Loucy (cell line): ENCODE measurements at regions not wholly inside any gene's neighbourhood (a gene's known extent, or its start where the extent isn't known, plus 50 kb on each side); places are given as distances from the start of the nearest gene placed in this dataset.

Experiments
- H2AFZ ChIP-seq: fragments of 200-600 bp; sonication (generic); 2 replicates; pipeline ENCODE4 v1.6.0; 2016; ENCODE audit warnings: antibody characterized with exemption, mild to moderate bottlenecking, low read length, moderate library complexity
- H3F3A ChIP-seq: fragments of 200-600 bp; 2 replicates; pipeline ENCODE4 v1.6.0; 2016; ENCODE audit warnings: antibody characterized with exemption, low read depth, mild to moderate bottlenecking
- H3K27me3 ChIP-seq: fragments of 200-600 bp; sonication (generic); 2 replicates; pipeline ENCODE4 v1.6.1; 2014; ENCODE audit warnings: low read length, mild to moderate bottlenecking; ENCODE audit not compliant: insufficient read depth, poor library complexity, severe bottlenecking
- H3K36me3 ChIP-seq: fragments of 200-600 bp; sonication (generic); 2 replicates; pipeline ENCODE4 v1.6.1; 2016; ENCODE audit warnings: low read length; ENCODE audit not compliant: insufficient read depth
- H3K4me1 ChIP-seq: fragments of 200-600 bp; sonication (generic); 2 replicates; pipeline ENCODE4 v1.5.1; 2014; ENCODE audit warnings: low read length, mild to moderate bottlenecking; ENCODE audit not compliant: insufficient read depth, poor library complexity, severe bottlenecking
- H3K4me2 ChIP-seq: fragments of 200-600 bp; sonication (generic); 2 replicates; pipeline ENCODE4 v1.6.0; 2014; ENCODE audit warnings: antibody characterized with exemption, low read length, low read depth, mild to moderate bottlenecking; ENCODE audit not compliant: poor library complexity, severe bottlenecking
- H3K4me3 ChIP-seq: fragments of 200-600 bp; sonication (generic); 2 replicates; pipeline ENCODE4 v1.5.1; 2014; ENCODE audit warnings: low read length, mild to moderate bottlenecking, mixed read lengths; ENCODE audit not compliant: poor library complexity, severe bottlenecking
- H3K79me2 ChIP-seq: fragments of 200-600 bp; sonication (generic); 2 replicates; pipeline ENCODE4 v1.6.1; 2014; ENCODE audit warnings: low read length; ENCODE audit not compliant: insufficient read depth
- H3K9ac ChIP-seq: fragments of 200-600 bp; sonication (generic); 2 replicates; pipeline ENCODE4 v1.6.0; 2014; ENCODE audit warnings: mild to moderate bottlenecking, low read depth, low read length, moderate library complexity; ENCODE audit not compliant: poor library complexity, severe bottlenecking
- H3K9me2 ChIP-seq: fragments of 200-600 bp; sonication (generic); replicated peaks from 2 replicates; pipeline ENCODE4 v1.6.1; 2016; ENCODE audit warnings: low read depth, low read length, mixed read lengths
- H3K9me3 ChIP-seq: fragments of 200-600 bp; sonication (generic); 2 replicates; pipeline ENCODE4 v1.6.1; 2014; ENCODE audit warnings: mild to moderate bottlenecking, antibody characterized with exemption, low read length, low read depth; ENCODE audit not compliant: insufficient read depth
- H4K20me1 ChIP-seq: fragments of 200-600 bp; sonication (generic); 2 replicates; pipeline ENCODE4 v1.6.0; 2014; ENCODE audit warnings: antibody characterized with exemption, low read length, mild to moderate bottlenecking; ENCODE audit not compliant: insufficient read depth, poor library complexity, severe bottlenecking
- EZH2phosphoT487 ChIP-seq: fragments of 200-600 bp; IDR thresholded peaks from 2 replicates; pipeline ENCODE4 v1.6.1; 2018; ENCODE audit warnings: antibody characterized with exemption, mild to moderate bottlenecking, moderate library complexity, borderline replicate concordance
- TF ChIP-seq, protein P1 (sequence below): fragments of 200-600 bp; sonication (generic); conservative IDR thresholded peaks from 2 replicates; pipeline ENCODE4 v1.5.1; 2014; ENCODE audit warnings: mild to moderate bottlenecking, antibody characterized with exemption, low read length

DNA sequence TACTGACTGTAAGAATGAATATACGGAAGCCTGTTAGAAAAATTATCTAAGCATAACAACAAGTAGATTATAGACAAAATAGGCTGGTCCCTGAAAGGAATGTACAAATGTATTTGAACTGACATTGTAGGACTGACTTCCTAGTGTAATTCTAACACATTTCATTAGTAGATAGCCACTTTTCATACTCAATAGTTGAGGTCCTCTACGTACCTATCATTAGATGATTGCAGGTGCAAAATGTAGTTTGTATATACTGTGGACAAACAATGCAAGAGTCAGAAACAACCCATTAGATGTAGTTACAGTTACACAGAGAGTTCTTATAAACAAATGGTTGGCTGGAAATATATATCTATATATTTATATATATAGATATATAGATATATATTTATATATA lies 402.3 kb upstream of the SLITRK6 start:
- H3K9ac ChIP-seq, result no peak overlapping the region
- H3K9me2 ChIP-seq, result no peaks in the 10 kb centered on the region
- no peaks in the 10 kb centered on the region for H3K9me3 ChIP-seq
- H3K36me3 ChIP-seq, result no peaks in the 10 kb centered on the region
- TF ChIP-seq, protein P1, sequence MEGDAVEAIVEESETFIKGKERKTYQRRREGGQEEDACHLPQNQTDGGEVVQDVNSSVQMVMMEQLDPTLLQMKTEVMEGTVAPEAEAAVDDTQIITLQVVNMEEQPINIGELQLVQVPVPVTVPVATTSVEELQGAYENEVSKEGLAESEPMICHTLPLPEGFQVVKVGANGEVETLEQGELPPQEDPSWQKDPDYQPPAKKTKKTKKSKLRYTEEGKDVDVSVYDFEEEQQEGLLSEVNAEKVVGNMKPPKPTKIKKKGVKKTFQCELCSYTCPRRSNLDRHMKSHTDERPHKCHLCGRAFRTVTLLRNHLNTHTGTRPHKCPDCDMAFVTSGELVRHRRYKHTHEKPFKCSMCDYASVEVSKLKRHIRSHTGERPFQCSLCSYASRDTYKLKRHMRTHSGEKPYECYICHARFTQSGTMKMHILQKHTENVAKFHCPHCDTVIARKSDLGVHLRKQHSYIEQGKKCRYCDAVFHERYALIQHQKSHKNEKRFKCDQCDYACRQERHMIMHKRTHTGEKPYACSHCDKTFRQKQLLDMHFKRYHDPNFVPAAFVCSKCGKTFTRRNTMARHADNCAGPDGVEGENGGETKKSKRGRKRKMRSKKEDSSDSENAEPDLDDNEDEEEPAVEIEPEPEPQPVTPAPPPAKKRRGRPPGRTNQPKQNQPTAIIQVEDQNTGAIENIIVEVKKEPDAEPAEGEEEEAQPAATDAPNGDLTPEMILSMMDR, result no peak
- TF ChIP-seq EZH2phosphoT487, result no peak
- no peak overlapping the region for H2AFZ ChIP-seq
- H3K4me3 ChIP-seq, result no peak overlapping the region
- H3K79me2 ChIP-seq, result no peaks in the 10 kb centered on the region
- no peaks in the 10 kb centered on the region for H3K27me3 ChIP-seq
- H3F3A ChIP-seq, result 0 out of 2 replicates have a peak, but pooled peaks cover 4% of the 10 kb centered on the region
- H3K4me1 ChIP-seq, result no peaks in the 10 kb centered on the region
- H4K20me1 ChIP-seq, result no peaks in the 10 kb centered on the region
- H3K4me2 ChIP-seq, result no peak overlapping the region

DNA sequence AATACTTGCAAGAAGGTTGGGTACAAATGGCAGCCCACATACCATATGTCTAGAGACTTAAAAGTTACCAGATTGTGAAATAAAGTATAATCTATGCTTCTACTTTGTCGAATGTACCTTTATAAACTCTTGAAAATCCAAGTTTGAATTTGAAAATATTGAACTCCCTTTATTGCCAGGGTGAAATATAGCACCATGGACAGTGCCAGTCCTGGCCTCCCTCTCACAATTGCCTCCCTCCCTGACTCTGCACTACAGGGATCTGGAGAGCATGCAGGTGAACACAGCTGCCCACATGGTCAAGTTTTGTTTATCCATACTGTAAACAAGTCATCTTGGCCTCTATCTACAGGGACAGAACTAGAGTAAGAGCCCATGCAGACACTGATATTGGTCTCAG lies 394.1 kb upstream of the SLITRK6 start:
- H4K20me1 ChIP-seq, result no peaks in the 10 kb centered on the region
- H3F3A ChIP-seq, result no peaks in the 10 kb centered on the region
- H3K27me3 ChIP-seq, result no peaks in the 10 kb centered on the region
- no peak overlapping the region for H3K4me3 ChIP-seq
- H3K36me3 ChIP-seq, result no peaks in the 10 kb centered on the region
- no peak overlapping the region for H2AFZ ChIP-seq
- no peaks in the 10 kb centered on the region for H3K9me2 ChIP-seq
- H3K4me2 ChIP-seq, result no peak overlapping the region
- TF ChIP-seq EZH2phosphoT487, result no peak
- H3K79me2 ChIP-seq, result no peaks in the 10 kb centered on the region
- H3K4me1 ChIP-seq, result no peaks in the 10 kb centered on the region
- no peaks in the 10 kb centered on the region for H3K9me3 ChIP-seq
- no peak overlapping the region for H3K9ac ChIP-seq

DNA sequence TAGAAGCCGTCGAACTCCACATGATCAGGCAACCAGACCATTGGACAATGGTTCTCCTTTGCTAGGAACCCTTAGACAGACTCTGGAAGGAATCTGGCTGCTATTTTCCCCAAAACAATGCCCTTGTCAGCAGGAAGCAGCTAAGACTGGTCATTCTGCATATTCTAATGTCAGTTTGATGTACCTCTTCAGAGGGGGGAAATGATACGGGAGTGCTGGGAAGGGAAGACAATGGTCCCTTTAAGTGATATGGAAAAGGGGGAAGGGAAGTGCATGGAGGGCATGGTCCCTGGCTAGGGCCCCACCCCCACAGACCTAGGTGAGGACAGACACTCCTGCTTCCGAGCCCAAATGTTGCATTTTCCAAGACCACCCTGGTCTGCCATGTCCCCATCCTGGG lies 389.0 kb upstream of the SLITRK6 start:
- H3K9me3 ChIP-seq, result no peaks in the 10 kb centered on the region
- no peak overlapping the region for H3K4me2 ChIP-seq
- H3K9me2 ChIP-seq, result no peaks in the 10 kb centered on the region
- H3K36me3 ChIP-seq, result no peaks in the 10 kb centered on the region
- TF ChIP-seq EZH2phosphoT487, result no peak
- TF ChIP-seq, protein P1, result no peak
- H3K4me3 ChIP-seq, result no peak overlapping the region
- H3K27me3 ChIP-seq, result no peaks in the 10 kb centered on the region
- no peaks in the 10 kb centered on the region for H4K20me1 ChIP-seq
- no peaks in the 10 kb centered on the region for H3K79me2 ChIP-seq
- H3K4me1 ChIP-seq, result no peaks in the 10 kb centered on the region
- no peaks in the 10 kb centered on the region for H3F3A ChIP-seq
- no peak overlapping the region for H2AFZ ChIP-seq
- no peak overlapping the region for H3K9ac ChIP-seq

DNA sequence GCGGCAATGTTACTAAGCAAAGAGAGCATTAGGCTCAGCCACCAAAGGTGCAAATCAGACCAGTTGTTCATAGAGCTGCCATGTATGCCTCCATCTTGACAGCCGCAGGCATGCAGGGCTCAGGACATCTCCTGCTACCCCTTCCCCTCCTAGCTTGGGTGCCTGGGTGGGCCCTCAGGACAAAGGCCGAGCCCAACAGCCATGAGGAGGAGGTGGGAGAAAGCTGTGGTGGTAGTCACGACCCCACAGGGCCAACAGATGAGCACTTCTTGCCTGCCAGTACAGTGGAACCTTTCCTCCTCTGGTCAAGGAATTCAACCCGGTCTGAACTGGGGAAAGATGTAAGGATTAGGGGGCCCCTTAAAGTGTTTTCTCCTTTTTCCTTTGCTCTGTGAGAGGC lies 386.4 kb upstream of the SLITRK6 start:
- Histone ChIP-seq H3K9me2 (no peaks in the 10 kb centered on the region), H3K27me3 (no peaks in the 10 kb centered on the region), H3K4me3 (no peak overlapping the region), H2AFZ (no peak overlapping the region), H3F3A (no peaks in the 10 kb centered on the region), H3K9me3 (no peaks in the 10 kb centered on the region; the same call in 1 of the 2 replicates), H3K4me1 (no peaks in the 10 kb centered on the region), H4K20me1 (no peaks in the 10 kb centered on the region), H3K9ac (no peak overlapping the region), H3K79me2 (no peaks in the 10 kb centered on the region), H3K36me3 (no peaks in the 10 kb centered on the region), H3K4me2 (no peak overlapping the region)
- TF ChIP-seq EZH2phosphoT487, result no peak
- TF ChIP-seq, protein P1, result no peak
